HepG2 (cell line): ENCODE measurements at regions not wholly inside any gene's neighbourhood (a gene's known extent, or its start where the extent isn't known, plus 50 kb on each side); places are given as distances from the start of the nearest gene placed in this dataset.

ENCODE experiments used
- ATAC-seq: fragments of 200-7000 bp; cut with Tn5 transposase; 3 replicates; pipeline ENCODE4 v1.9.1; 2020; ENCODE audit warnings: mild to moderate bottlenecking, moderate library complexity
- BruUV-seq: library from RNA; stranded (reverse); fragments of 400-500 nt; replicated peaks from 2 replicates; lab custom pipeline; 2021; lab: Mats Ljungman, UMichigan
- CTCF ChIA-PET: fragments of 300-600 bp; formaldehyde crosslinking; extraction: SDS; loops from one replicate; lab custom pipeline; 2021; ENCODE audit warnings: low total read pairs, inconsistent platforms, low intra/inter-chr PET ratio; lab: Yijun Ruan, JAX
- POLR2A ChIA-PET: fragments of 350-600 bp; sonication (Branson Sonifier 250); formaldehyde crosslinking; loops from one replicate; lab custom pipeline; 2020; ENCODE audit warnings: antibody characterized with exemption, inconsistent platforms; lab: Yijun Ruan, JAX
- DNase-seq: peaks from one replicate; pipeline ENCODE4 v3.0.0-alpha.2; 2015; ENCODE audit warnings: low spot score
- FAIRE-seq: peaks from 3 replicates; lab custom pipeline; 2011; peaks lifted over from hg19 to GRCh38; lab: Jason Lieb, UNC
- H2AFZ ChIP-seq: one replicate; pipeline ENCODE4 v1.6.1; 2011; ENCODE audit warnings: low read length, inconsistent platforms
- H3K27ac ChIP-seq: fragments of 300-600 bp; 3 replicates; pipeline ENCODE4 v1.8.0; 2011; ENCODE audit warnings: mixed run types, mild to moderate bottlenecking, mixed read lengths, low read length, inconsistent platforms; ENCODE audit not compliant: insufficient read depth; ENCODE audit errors: extremely low read length
- H3K27me3 ChIP-seq, 2 experiments: fragments of 200-600 bp in 1 of 2; 2 replicates in 1 of 2; 3 replicates in 1 of 2; pipeline versions ENCODE4 v1.6.0 to v1.8.0; 2011; ENCODE audit warnings: low read length in 2 of 2, mild to moderate bottlenecking in 2 of 2, moderate library complexity in 2 of 2, inconsistent platforms in 1 of 2; ENCODE audit not compliant: insufficient read depth in 2 of 2, control insufficient read depth in 1 of 2
- H3K36me3 ChIP-seq, 2 experiments: fragments of 200-600 bp in 1 of 2; replicated peaks in 1 of 2; 2 replicates in 1 of 2; 3 replicates in 1 of 2; pipeline versions ENCODE4 v1.5.1 to v1.8.0; 2011; ENCODE audit warnings: low read length in 2 of 2, inconsistent platforms in 1 of 2; ENCODE audit not compliant: insufficient read depth in 2 of 2, control insufficient read depth in 1 of 2
- H3K4me1 ChIP-seq: 2 replicates; pipeline ENCODE4 v1.5.1; 2012; ENCODE audit warnings: low read length, inconsistent platforms; ENCODE audit not compliant: insufficient read depth
- H3K4me2 ChIP-seq: 2 replicates; pipeline ENCODE4 v1.6.0; 2011; ENCODE audit warnings: low read depth, low read length, inconsistent platforms
- H3K4me3 ChIP-seq, 3 experiments: fragments of 200-600 bp in 1 of 3; sonication (generic), shearing (Covaris generic) in 1 of 3; replicated peaks in 1 of 3; 2 replicates each; pipeline ENCODE4 v1.5.1; 2011 to 2016; ENCODE audit warnings: low read length in 3 of 3, inconsistent platforms in 2 of 3, low read depth in 2 of 3, mild to moderate bottlenecking in 2 of 3, control low read depth in 1 of 3, mixed read lengths in 1 of 3; ENCODE audit not compliant: insufficient read depth in 1 of 3
- H3K79me2 ChIP-seq: one replicate; pipeline ENCODE4 v1.6.1; 2011; ENCODE audit warnings: low read length, inconsistent platforms; ENCODE audit not compliant: insufficient read depth
- H3K9ac ChIP-seq: 2 replicates; pipeline ENCODE4 v1.6.0; 2011; ENCODE audit warnings: mild to moderate bottlenecking, low read depth, low read length, inconsistent platforms; ENCODE audit not compliant: insufficient read depth
- H3K9me3 ChIP-seq: 2 replicates; pipeline ENCODE4 v1.5.1; 2012; ENCODE audit warnings: mild to moderate bottlenecking, low read length
- H4K20me1 ChIP-seq: 2 replicates; pipeline ENCODE4 v1.6.0; 2011; ENCODE audit warnings: inconsistent platforms, mild to moderate bottlenecking, low read length, moderate library complexity; ENCODE audit not compliant: insufficient read depth
- BRD4 ChIP-seq: sonication (generic); formaldehyde crosslinking; IDR thresholded peaks from 2 replicates; pipeline ENCODE4 v1.4.0; 2020; ENCODE audit warnings: missing genetic modification reagents
- JUND ChIP-seq: sonication (generic); formaldehyde crosslinking; IDR thresholded peaks from 2 replicates; pipeline ENCODE4 v1.8.0; 2022; ENCODE audit warnings: mild to moderate bottlenecking, missing genetic modification reagents
- KDM5B ChIP-seq: sonication (generic); formaldehyde crosslinking; IDR thresholded peaks from 2 replicates; pipeline ENCODE4 v1.4.0; 2020; ENCODE audit warnings: missing genetic modification reagents, mild to moderate bottlenecking, borderline replicate concordance
- RAD51 ChIP-seq: fragments of 450-650 bp; IDR thresholded peaks from 2 replicates; pipeline ENCODE4 v1.6.1; 2016; ENCODE audit warnings: borderline replicate concordance
- SETDB1 ChIP-seq: sonication (generic); formaldehyde crosslinking; IDR thresholded peaks from 2 replicates; pipeline ENCODE4 v1.5.1; 2020; ENCODE audit warnings: missing genetic modification reagents, mild to moderate bottlenecking, borderline replicate concordance
- SSRP1 ChIP-seq: IDR thresholded peaks from 2 replicates; pipeline ENCODE4 v1.6.1; 2016; ENCODE audit warnings: control low read depth
- ZBTB21 ChIP-seq: sonication (generic); formaldehyde crosslinking; IDR thresholded peaks from 2 replicates; pipeline ENCODE4 v1.4.0; 2020; ENCODE audit warnings: missing genetic modification reagents
- ZFP36 ChIP-seq: fragments of 150-350 bp; IDR thresholded peaks from 2 replicates; pipeline ENCODE4 v1.6.1; 2018; ENCODE audit warnings: borderline replicate concordance, low read length, low read depth; ENCODE audit not compliant: partially characterized antibody
- ZNF460 ChIP-seq: sonication (generic); formaldehyde crosslinking; IDR thresholded peaks from 2 replicates; pipeline ENCODE4 v1.5.1; 2020; ENCODE audit warnings: missing genetic modification reagents, mild to moderate bottlenecking, borderline replicate concordance
- ZNF597 ChIP-seq: sonication (generic); formaldehyde crosslinking; IDR thresholded peaks from 2 replicates; pipeline ENCODE4 v1.5.0; 2020; ENCODE audit warnings: missing genetic modification reagents
- ZNF670 ChIP-seq: sonication (generic); formaldehyde crosslinking; IDR thresholded peaks from 2 replicates; pipeline ENCODE4 v1.8.0; 2022; ENCODE audit warnings: mild to moderate bottlenecking, missing genetic modification reagents, borderline replicate concordance
- ZNF749 ChIP-seq: sonication (generic); formaldehyde crosslinking; IDR thresholded peaks from 2 replicates; pipeline ENCODE4 v1.8.0; 2022; ENCODE audit warnings: mild to moderate bottlenecking, missing genetic modification reagents, moderate library complexity, borderline replicate concordance
- ZNF775 ChIP-seq: sonication (generic); formaldehyde crosslinking; IDR thresholded peaks from 2 replicates; pipeline ENCODE4 v1.4.0; 2020; ENCODE audit warnings: missing genetic modification reagents, mild to moderate bottlenecking, moderate library complexity, borderline replicate concordance
- ZNF776 ChIP-seq: sonication (generic); formaldehyde crosslinking; IDR thresholded peaks from 2 replicates; pipeline ENCODE4 v1.4.0; 2020; ENCODE audit warnings: mild to moderate bottlenecking, missing genetic modification reagents
- ZUFSP ChIP-seq: sonication (generic); formaldehyde crosslinking; IDR thresholded peaks from 2 replicates; pipeline ENCODE4 v1.9.0; 2021; ENCODE audit warnings: missing genetic modification reagents, mild to moderate bottlenecking, borderline replicate concordance
- WGBS: methylation state at CpG from one replicate; pipeline ENCODE4 v1.1.6; 2017; ENCODE audit warnings: low lambda C conversion rate; 5-methylcytosine and 5-hydroxymethylcytosine counted together
- in situ Hi-C: cut with HindIII; loops from 2 replicates; pipeline ENCODE4 v1.10.0; 2017; ENCODE audit warnings: low pct_unique_long_range_greater_than_20kb; ENCODE audit not compliant: extremely low pct_ligation_motif_present
- intact Hi-C: fragments of 100-400 bp; cut with micrococcal nuclease; formaldehyde crosslinking; loops from one replicate; pipeline ENCODE4 v1.10.0; 2022; ENCODE audit not compliant: unreplicated experiment
- TF ChIP-seq, protein P1 (sequence below): IDR thresholded peaks from 2 replicates; pipeline ENCODE4 v1.6.1; 2016; ENCODE audit warnings: missing compliant biosample characterization, missing genetic modification reagents, borderline replicate concordance
- TF ChIP-seq, protein P2 (sequence below): sonication (generic); formaldehyde crosslinking; conservative IDR thresholded peaks from 2 replicates; pipeline ENCODE4 v1.8.0; 2022; ENCODE audit warnings: missing genetic modification reagents
- TF ChIP-seq, protein P3 (sequence below): sonication (generic); formaldehyde crosslinking; IDR thresholded peaks from 2 replicates; pipeline ENCODE4 v1.5.1; 2020; ENCODE audit warnings: mild to moderate bottlenecking, missing genetic modification reagents, moderate library complexity

GRCh38 chr10:26380815-26381214 is 57.3 kb upstream of the APBB1IP start:
- no peak overlapping the region for H3K27ac ChIP-seq
- ChIA-PET CTCF (no interaction called here), POLR2A (no interaction called here)
- TF ChIP-seq KDM5B (CRISPR knock-in tag) (no peak), SSRP1 (CRISPR knock-in tag) (no peak), ZFP36 (no peak), ZNF460 (CRISPR knock-in tag) (no peak), ZNF670 (no peak), ZUFSP (CRISPR knock-in tag) (no peak), ZNF749 (CRISPR knock-in tag) (no peak), ZNF597 (CRISPR knock-in tag) (no peak), JUND (CRISPR knock-in tag) (no peak), ZNF776 (CRISPR knock-in tag) (no peak), ZBTB21 (CRISPR knock-in tag) (no peak), RAD51 (no peak), ZNF775 (CRISPR knock-in tag) (no peak), BRD4 (CRISPR knock-in tag) (no peak), SETDB1 (CRISPR knock-in tag) (no peak)
- TF ChIP-seq, protein P1, sequence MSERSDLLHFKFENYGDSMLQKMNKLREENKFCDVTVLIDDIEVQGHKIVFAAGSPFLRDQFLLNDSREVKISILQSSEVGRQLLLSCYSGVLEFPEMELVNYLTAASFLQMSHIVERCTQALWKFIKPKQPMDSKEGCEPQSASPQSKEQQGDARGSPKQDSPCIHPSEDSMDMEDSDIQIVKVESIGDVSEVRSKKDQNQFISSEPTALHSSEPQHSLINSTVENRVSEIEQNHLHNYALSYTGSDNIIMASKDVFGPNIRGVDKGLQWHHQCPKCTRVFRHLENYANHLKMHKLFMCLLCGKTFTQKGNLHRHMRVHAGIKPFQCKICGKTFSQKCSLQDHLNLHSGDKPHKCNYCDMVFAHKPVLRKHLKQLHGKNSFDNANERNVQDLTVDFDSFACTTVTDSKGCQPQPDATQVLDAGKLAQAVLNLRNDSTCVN (CRISPR knock-in tag) = no peak
- TF ChIP-seq, protein P2, sequence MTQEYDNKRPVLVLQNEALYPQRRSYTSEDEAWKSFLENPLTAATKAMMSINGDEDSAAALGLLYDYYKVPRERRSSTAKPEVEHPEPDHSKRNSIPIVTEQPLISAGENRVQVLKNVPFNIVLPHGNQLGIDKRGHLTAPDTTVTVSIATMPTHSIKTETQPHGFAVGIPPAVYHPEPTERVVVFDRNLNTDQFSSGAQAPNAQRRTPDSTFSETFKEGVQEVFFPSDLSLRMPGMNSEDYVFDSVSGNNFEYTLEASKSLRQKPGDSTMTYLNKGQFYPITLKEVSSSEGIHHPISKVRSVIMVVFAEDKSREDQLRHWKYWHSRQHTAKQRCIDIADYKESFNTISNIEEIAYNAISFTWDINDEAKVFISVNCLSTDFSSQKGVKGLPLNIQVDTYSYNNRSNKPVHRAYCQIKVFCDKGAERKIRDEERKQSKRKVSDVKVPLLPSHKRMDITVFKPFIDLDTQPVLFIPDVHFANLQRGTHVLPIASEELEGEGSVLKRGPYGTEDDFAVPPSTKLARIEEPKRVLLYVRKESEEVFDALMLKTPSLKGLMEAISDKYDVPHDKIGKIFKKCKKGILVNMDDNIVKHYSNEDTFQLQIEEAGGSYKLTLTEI (CRISPR knock-in tag) = no peak
- TF ChIP-seq, protein P3, sequence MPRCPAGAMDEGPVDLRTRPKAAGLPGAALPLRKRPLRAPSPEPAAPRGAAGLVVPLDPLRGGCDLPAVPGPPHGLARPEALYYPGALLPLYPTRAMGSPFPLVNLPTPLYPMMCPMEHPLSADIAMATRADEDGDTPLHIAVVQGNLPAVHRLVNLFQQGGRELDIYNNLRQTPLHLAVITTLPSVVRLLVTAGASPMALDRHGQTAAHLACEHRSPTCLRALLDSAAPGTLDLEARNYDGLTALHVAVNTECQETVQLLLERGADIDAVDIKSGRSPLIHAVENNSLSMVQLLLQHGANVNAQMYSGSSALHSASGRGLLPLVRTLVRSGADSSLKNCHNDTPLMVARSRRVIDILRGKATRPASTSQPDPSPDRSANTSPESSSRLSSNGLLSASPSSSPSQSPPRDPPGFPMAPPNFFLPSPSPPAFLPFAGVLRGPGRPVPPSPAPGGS (CRISPR knock-in tag) = no peak
- no peaks in the 10 kb centered on the region for H3K79me2 ChIP-seq
- FAIRE-seq (no peak), DNase-seq (no peak), ATAC-seq (no peak)
- no peaks in the 10 kb centered on the region for H4K20me1 ChIP-seq
- H3K4me3 ChIP-seq = no peak overlapping the region
- no peaks in the 10 kb centered on the region for H3K36me3 ChIP-seq
- no peak overlapping the region for H2AFZ ChIP-seq
- intact Hi-C loops = no loop called here
- H3K9ac ChIP-seq = no peak overlapping the region
- no TSS peak for BruUV-seq
- no peaks in the 10 kb centered on the region for H3K27me3 ChIP-seq
- H3K4me1 ChIP-seq = no peaks in the 10 kb centered on the region
- in situ Hi-C loops = no loop called here
- WGBS = 0% methylated on average over 5 of the region's 5 CpGs
- H3K9me3 ChIP-seq = no peaks in the 10 kb centered on the region
- no peak overlapping the region for H3K4me2 ChIP-seq
